ENCODE measurements at regions not wholly inside any gene's neighbourhood (a gene's known extent, or its start where the extent isn't known, plus 50 kb on each side); places are given as distances from the start of the nearest gene placed in this dataset.

DNA sequence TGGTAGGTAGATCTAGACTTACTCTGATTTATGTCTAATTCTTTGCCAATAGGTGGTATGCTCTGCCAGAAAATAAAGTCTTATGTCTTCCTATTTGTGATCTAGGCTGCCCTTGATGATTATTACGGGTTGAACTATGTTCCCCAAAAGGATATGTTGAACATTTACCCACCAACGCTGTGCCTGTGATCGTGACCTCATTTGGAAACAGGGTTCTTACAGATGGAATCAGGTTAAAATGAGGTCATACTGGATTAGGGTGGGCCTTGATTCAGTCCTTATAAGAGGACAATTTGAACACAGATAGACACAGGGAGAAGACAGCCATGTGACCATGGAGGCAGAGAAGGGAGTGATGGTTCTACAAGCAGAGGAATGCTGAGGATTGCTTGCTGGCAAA lies 95.1 kb upstream of the BCAR3 start:
- WGBS, 2 donors, result 84 to 89% methylated on average over 3 of the region's 3 CpGs

DNA sequence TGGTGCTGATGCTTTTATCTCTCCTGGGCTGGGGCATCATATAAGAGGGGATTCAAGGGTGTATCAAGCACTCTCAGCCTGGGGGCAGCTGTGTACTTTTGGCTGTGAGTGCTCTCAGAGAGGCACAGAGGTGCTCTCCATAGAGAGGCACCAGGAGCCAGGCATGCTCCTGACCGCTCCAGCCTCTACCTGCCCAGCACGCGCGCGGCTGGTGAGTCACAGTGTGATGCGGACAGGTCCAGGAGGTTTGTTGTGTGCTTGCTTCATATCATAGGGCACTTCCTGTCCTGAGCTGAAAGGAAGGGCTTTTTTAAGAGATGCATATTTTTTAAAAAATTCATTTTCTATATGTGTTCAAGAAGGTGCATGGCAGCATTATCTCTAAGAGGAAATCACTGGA lies 93.6 kb upstream of the BCAR3 start:
- no peaks in the 10 kb centered on the region for H3K27me3 ChIP-seq
- H3K4me1 ChIP-seq, result no peaks in the 10 kb centered on the region
- WGBS, 2 donors, result 87 to 95% methylated on average over 6 of the region's 6 CpGs
- H3K27ac ChIP-seq, result no peak overlapping the region
- TF ChIP-seq, protein P1, sequence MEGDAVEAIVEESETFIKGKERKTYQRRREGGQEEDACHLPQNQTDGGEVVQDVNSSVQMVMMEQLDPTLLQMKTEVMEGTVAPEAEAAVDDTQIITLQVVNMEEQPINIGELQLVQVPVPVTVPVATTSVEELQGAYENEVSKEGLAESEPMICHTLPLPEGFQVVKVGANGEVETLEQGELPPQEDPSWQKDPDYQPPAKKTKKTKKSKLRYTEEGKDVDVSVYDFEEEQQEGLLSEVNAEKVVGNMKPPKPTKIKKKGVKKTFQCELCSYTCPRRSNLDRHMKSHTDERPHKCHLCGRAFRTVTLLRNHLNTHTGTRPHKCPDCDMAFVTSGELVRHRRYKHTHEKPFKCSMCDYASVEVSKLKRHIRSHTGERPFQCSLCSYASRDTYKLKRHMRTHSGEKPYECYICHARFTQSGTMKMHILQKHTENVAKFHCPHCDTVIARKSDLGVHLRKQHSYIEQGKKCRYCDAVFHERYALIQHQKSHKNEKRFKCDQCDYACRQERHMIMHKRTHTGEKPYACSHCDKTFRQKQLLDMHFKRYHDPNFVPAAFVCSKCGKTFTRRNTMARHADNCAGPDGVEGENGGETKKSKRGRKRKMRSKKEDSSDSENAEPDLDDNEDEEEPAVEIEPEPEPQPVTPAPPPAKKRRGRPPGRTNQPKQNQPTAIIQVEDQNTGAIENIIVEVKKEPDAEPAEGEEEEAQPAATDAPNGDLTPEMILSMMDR (IDR thresholded peaks at IDR 0.05), result no peak
- no peak for TF ChIP-seq POLR2A (IDR thresholded peaks at IDR 0.05)
- no peaks in the 10 kb centered on the region for H3K36me3 ChIP-seq (ENCODE audit: low read depth, missing control alignments)
- H3K9me3 ChIP-seq, result no peaks in the 10 kb centered on the region
- intact Hi-C loops (cut with DNase I; ENCODE audit: low total_unique reads), result no loop called here
- DNase-seq, result no peak
- H3K4me3 ChIP-seq, result no peak overlapping the region

More for the DNA sequence above, 95.1 kb upstream of the BCAR3 start:
- Histone ChIP-seq H3K27me3 (no peaks in the 10 kb centered on the region), H3K4me3 (no peak overlapping the region), H3K9me3 (no peaks in the 10 kb centered on the region), H3K27ac (no peak overlapping the region), H3K4me1 (no peaks in the 10 kb centered on the region), H3K36me3 (ENCODE audit: low read depth, missing control alignments) (no peaks in the 10 kb centered on the region)
- DNase-seq, result no peak
- TF ChIP-seq POLR2A (IDR thresholded peaks at IDR 0.05), result no peak
- TF ChIP-seq, protein P1 (IDR thresholded peaks at IDR 0.05), result no peak
- intact Hi-C loops (cut with DNase I; ENCODE audit: low total_unique reads), result no loop called here

DNA sequence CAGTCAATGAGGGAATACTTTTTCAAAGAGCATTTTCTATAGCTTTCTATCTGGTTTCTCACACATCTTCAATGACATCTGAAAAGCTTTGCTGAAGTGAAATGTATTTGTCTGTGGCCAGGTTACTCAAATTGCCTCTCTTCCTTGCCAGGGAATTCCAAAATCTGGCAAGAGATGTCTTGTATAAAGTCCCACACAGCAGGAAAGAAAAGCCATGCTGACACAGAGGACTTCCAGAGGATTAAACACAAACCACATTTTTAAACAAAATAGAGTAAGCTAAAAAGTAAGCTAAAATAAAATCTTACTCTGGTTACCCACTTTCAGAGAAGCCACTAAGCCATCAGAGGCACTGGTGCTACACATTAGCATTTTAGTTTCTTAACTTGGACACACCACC lies 93.1 kb upstream of the BCAR3 start:
- Histone ChIP-seq H3K4me3 (no peak overlapping the region), H3K9me3 (no peaks in the 10 kb centered on the region), H3K4me1 (peaks cover 2% of the 10 kb centered on the region), H3K27me3 (no peaks in the 10 kb centered on the region), H3K27ac (no peak overlapping the region), H3K36me3 (ENCODE audit: low read depth, missing control alignments) (no peaks in the 10 kb centered on the region)
- no peak for DNase-seq
- no peak for TF ChIP-seq POLR2A (IDR thresholded peaks at IDR 0.05)
- TF ChIP-seq, protein P1 (IDR thresholded peaks at IDR 0.05), result no peak
- intact Hi-C loops (cut with DNase I; ENCODE audit: low total_unique reads), result no loop called here

DNA sequence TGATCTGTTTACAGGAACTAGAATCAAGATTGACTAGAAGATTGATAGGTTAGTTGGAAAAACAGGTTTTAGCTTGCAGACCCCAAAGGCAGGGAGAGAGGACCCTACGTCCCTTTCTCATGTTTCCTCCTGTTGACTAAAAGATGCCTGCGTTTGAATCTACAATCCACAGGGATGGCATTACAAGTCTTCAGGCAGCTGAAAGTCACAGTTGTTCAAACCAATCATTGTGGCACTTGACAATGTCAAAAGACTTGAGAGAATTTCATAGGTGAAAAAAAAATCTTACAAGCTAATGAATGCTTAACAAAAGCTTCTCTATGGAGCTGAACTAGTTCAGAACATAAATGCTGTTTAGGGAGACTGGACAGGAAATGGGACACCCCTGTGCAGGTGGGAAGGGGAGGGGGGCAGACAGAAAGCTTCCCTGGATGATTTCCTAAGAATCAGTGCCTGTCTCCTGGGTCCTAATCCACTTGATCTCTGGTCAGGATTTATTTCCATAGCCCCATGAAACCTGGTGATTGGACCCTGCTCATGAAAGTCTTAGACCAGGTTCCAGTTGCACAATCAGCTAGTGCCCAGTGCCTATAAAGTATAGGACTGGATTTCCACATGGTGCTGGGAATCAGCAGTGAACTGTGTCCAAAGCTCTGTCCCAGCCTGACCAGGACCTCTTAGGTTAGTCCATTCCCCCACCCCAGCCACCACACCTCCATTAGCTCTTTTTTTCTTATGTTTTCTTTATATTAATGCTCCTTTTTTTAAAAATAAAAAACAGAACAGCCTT lies 91.6 kb upstream of the BCAR3 start:
- intact Hi-C loops (cut with DNase I; ENCODE audit: low total_unique reads), result no loop called here
- DNase-seq, result no peak
- H3K4me1 ChIP-seq, result peaks cover 16% of the 10 kb centered on the region
- no peak overlapping the region for H3K27ac ChIP-seq
- TF ChIP-seq, protein P1 (IDR thresholded peaks at IDR 0.05), result no peak
- no peaks in the 10 kb centered on the region for H3K36me3 ChIP-seq (ENCODE audit: low read depth, missing control alignments)
- no peaks in the 10 kb centered on the region for H3K9me3 ChIP-seq
- WGBS, 2 donors, result 77 to 87% methylated on average over 2 of the region's 2 CpGs
- no peak overlapping the region for H3K4me3 ChIP-seq
- H3K27me3 ChIP-seq, result no peaks in the 10 kb centered on the region

DNA sequence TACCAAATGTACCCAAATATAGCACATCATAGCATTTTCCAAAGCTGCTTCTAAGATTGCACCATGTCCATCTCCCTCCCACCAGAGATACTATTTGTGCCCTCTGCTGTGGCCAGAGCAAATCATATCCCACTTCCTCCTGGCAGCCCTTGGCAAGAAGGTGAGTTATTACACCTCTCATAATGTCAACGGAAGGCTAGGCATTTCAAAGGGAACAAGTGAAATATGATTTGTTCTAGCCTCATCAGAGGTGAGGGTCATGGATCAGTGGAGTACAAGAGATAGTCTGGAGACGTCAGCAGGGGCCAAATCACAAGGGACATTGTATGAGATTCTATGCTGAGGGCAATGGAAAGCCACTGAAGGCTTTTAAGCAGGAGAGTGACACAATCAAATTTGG lies 90.2 kb upstream of the BCAR3 start:
- Histone ChIP-seq H3K27me3 (no peaks in the 10 kb centered on the region), H3K36me3 (ENCODE audit: low read depth, missing control alignments) (no peaks in the 10 kb centered on the region), H3K9me3 (no peaks in the 10 kb centered on the region), H3K4me3 (no peak overlapping the region), H3K27ac (no peak overlapping the region), H3K4me1 (peaks cover 16% of the 10 kb centered on the region)
- WGBS, 2 donors, result 81 to 91% methylated on average over 2 of the region's 2 CpGs
- no peak for TF ChIP-seq POLR2A (IDR thresholded peaks at IDR 0.05)
- intact Hi-C loops (cut with DNase I; ENCODE audit: low total_unique reads), result no loop called here
- DNase-seq, result no peak

Data from testis (tissue), 2 donors.